ENCODE measurements at regions not wholly inside any gene's neighbourhood (a gene's known extent, or its start where the extent isn't known, plus 50 kb on each side); places are given as distances from the start of the nearest gene placed in this dataset.
"Not testable (repeated sequence)": the region's sequence is repeated elsewhere in the genome, so short reads cannot be mapped to it uniquely, and the experiment has no call there.

DNA sequence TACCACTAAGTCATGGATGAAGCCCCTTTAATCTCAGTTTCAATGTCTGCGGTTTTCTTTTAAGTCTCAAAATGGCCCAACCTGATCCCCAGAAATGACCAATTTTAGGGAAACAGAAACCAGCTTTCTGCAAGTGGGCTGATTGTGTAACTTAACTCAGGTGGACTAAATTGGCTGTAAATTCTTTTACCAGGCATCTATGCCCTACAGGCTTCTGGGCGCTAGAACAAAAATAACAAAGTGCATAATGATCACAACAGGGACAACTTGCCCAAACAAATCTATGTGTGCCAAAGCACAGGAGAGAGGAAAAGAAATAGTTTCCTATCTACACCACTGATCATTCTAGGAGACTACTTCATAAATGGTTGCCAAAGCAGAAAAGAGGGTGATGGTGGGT lies 112.3 kb upstream of the SETBP1 start:
- DNase-seq (ENCODE audit: low read depth in 2 of 3, low spot score in 1 of 3), result no peak

DNA sequence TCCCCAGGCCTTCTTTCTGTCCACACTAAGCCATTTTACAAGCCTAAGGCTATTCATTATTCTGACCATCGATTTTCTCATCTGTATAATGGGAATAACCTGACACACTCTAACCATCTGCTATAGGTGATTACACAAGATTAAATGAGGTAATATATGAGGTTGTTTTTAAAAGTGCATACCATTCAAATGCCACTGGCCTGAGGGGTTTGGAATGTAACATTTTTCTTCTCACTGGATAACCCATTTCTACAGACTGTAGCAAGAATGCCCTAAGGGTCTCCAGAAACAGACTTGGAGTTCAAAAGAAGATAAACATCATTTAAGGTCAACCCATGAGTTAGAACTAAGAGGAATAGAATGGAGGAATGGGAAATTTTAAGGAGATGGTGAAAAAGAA lies 111.7 kb upstream of the SETBP1 start:
- DNase-seq (ENCODE audit: low read depth in 2 of 3, low spot score in 1 of 3), result no peak

DNA sequence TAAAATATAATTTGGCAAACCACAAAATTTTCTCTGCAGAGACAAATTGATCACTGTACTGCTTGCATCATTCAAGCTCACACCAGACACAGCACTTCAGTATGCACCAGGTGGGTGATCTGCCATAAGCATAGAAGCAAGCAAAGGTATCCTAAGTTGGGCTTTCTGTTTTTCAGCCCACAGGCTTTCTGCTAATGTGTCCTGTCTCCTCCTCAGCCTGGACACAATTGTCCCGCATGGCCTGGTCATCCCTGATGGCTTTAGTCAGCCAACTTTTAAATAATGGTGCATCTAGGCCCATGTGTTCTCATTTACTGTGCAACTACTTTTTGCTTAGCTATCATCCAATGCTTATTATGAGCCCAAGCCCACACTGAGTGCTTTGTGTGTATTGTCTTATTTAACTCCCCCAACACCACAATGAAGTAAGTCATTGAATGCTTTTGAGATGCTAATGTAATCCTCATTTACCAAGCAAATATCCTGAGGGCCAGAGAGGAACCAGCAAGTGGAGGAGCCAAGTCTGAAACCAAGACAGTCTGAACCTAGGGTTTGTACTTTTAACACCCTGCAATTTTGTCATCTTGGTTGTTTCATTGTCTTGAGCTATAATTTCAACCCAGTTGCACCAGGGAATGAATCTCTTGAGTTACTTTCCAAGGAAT lies 111.2 kb upstream of the SETBP1 start:
- DNase-seq (ENCODE audit: low read depth in 2 of 3, low spot score in 1 of 3), result no peak

- DNase-seq (ENCODE audit: low read depth in 2 of 3, low spot score in 1 of 3), result no peak
Observed at GRCh38 chr18:44579028-44579702, 101.5 kb upstream of the SETBP1 start.

DNA sequence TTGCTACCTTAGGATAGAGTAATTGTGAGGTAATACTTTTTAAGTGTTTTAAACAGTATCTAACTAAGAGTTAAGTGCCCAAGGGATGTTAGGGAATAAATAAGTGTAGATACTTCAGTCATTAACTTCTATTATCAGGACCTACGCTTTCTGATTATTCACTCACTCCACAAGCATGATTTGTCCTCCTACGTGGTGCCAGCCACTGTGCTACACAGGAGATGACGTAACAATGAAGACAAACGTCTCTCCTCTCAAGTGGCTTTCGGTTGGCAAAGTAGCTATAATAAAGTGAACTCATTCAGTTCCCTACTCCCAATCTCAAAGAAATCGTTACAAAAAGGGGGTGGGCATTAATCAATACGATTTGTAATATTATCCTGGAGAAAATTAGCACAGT lies 100.9 kb upstream of the SETBP1 start:
- no peak for DNase-seq (ENCODE audit: low read depth in 2 of 3, low spot score in 1 of 3)

- DNase-seq (ENCODE audit: low read depth in 2 of 3, low spot score in 1 of 3), result no peak
Observed at GRCh38 chr18:44580159-44580558, 100.5 kb upstream of the SETBP1 start.

- DNase-seq (ENCODE audit: low read depth in 2 of 3, low spot score in 1 of 3), result not testable (repeated sequence)
Observed at GRCh38 chr18:44580782-44581181, 99.9 kb upstream of the SETBP1 start.

DNA sequence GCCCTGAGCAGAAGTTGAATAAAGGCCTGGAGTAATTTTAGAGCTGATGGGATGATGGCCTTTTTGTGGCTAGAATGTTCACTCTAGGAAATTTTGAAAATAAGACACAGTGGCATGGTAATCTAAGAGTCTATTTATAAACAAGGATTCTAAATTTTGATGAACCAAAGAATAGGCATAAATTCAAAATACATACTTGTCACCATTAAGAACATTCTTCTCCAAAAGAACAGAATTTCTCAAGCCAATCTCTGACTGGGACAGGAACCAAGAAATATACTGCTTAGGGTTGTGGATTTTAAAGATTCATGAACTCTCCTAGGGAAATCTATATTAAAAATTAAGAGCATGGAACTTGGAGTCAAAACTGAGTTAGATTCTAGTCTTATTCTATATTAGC lies 98.2 kb upstream of the SETBP1 start:
- DNase-seq (ENCODE audit: low read depth in 2 of 3, low spot score in 1 of 3), result no peak

GRCh38 chr18:44584900-44585299 lies 95.8 kb upstream of the SETBP1 start:
- no peak for DNase-seq (ENCODE audit: low read depth in 2 of 3, low spot score in 1 of 3)

DNA sequence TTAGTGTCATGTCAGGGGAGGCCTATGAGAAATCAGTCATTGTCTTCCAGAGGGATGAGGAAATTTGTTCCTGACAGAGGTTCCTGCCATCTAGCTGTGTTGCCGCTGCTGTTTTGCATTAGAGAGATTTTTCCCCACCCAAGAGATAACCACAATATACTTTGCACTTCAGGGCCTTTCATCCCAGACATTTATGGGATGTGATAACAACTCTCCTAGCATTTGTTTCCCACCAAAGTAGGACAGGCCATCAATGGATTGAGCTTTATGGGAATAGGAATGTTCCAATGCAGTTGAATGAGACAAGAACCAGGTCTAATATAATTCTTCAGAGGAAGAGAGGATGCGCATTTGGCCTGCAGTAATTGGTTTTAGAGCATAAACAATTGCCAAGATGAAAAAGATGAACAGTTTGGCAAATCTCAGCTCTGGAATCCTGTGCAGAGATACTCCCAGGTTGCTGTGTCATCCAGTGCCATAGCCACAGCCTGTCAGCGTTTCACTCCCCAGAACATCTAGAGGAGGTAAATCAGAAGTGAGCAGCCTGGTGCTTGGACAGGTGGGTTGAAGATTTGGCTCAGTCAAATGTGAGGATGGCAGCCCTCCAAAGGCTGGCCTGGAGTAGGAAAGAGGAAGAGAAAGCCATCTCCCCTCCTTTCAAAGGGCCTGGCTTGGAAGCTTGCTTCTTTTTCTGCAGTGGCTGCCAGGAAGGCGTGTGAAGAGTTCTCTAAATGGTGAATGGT lies 93.7 kb upstream of the SETBP1 start:
- DNase-seq (ENCODE audit: low read depth in 2 of 3, low spot score in 1 of 3), result no peak

DNA sequence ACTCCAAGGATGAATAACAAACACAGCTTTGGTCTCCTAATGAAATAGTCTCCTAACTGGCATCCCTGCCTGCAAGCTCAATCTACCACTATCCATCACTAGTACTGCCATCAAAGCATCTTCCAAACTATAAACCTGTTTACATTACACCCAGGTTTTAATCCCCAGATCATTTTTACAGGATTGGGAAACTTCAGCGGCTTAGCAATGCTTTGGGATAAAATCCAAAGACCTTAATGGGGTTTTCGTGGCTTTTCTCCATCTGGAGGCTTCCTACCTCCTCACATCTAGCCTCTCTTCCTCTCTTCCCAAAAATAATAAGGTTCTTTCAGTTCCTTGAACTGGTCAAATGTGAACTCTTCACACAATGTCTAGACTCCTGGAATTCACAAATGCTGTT lies 92.2 kb upstream of the SETBP1 start:
- DNase-seq (ENCODE audit: low read depth in 2 of 3, low spot score in 1 of 3), result no peak

- no peak for DNase-seq (ENCODE audit: low read depth in 2 of 3, low spot score in 1 of 3)
Observed at GRCh38 chr18:44589693-44590355, 90.9 kb upstream of the SETBP1 start.

DNA sequence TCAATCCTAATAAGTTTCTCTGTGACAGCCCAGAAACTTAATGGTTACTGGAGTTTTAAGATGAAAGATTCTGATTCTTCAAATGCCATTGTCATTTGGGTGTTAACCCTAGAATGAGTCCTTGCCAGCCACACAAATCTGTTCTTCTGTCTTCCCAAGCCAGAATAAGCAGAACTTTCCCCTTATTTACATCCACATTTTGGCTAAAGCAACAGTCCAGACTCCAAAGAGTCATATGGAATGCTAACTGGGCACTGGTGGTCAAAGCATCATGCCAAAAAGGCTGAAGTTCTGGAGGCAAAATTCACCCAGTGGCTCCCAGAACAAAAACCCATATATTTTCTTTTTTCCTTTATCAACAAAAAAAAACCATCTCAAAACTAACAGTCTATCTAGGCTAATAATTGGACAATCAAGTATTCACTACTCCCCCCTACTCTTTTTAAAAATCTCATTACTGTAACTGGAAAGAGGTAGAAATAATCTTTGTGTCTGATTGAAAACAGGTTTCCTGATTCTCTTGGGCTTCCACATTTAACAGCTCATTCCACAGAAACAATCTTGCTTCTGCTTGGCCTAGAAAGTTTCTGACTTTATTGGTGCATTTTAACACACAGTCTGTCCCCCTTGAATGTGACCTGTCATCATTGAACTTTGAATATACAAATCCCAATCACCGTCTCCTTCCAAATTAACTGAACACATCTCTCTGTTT lies 89.6 kb upstream of the SETBP1 start:
- no peak for DNase-seq (ENCODE audit: low read depth in 2 of 3, low spot score in 1 of 3)

- DNase-seq (ENCODE audit: low read depth in 2 of 3, low spot score in 1 of 3), result no peak
Observed at GRCh38 chr18:44592639-44593038, 88.0 kb upstream of the SETBP1 start.

- DNase-seq (ENCODE audit: low read depth in 2 of 3, low spot score in 1 of 3), result no peak
Observed at GRCh38 chr18:44594799-44595467, 85.8 kb upstream of the SETBP1 start.

DNA sequence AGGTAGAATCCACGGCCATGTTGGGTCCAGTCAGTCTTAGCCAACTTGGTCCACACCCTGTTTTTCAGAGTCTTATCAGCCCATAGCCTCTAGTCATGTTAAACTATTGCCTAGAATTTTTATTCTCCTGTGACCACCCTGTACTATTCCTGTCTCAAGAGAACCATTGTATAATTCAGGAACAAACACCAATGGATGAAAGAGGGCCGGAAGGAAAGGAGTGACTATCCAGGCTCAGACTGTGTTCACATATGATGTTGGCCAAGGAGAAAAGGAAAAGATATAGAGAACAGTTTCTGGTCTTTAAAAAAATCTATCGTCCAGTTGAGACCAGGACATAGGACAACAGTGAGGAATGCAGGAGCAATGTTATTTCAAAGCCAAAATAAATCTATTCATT lies 82.9 kb upstream of the SETBP1 start:
- DNase-seq (ENCODE audit: low read depth in 2 of 3, low spot score in 1 of 3), result no peak

DNA sequence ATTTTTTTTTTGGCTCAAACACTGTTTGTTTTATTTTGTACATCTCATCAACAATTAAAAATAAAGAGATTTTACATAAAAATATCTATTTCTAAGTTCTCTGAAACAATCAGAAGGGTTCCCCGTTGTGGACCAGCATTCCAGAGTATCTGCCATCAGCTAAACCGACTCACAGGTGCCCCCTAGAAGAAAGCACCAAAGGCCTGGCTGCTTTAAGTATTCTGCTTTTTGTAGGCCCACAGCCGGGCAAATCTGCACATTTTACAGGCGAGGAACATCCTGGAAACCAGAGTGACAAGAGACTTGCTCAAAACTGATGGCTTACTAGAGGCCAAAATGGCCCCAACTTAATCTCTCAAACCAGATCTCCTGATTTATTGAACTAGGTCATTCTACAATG lies 82.2 kb upstream of the SETBP1 start:
- no peak for DNase-seq (ENCODE audit: low read depth in 2 of 3, low spot score in 1 of 3)

DNA sequence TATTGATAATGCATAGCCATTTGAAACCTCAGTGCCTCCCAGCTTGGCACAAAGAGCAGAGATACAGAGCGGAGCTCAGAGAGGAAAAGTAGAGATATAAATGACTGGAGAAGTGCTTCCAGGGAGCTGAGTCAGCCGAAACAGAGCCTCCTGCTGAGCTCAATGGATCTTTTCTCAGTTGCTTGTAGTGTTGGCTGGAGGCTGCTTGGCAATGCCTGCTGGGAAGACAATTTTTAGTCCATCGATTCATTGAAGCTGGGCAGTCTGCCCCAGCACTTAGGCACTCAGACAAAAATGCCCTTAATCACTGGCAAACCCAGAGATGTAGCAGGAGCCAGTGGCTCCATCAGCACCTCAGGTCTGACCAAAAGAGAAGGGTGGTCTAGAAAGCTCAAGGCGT lies 81.3 kb upstream of the SETBP1 start:
- no peak for DNase-seq (ENCODE audit: low read depth in 2 of 3, low spot score in 1 of 3)

- no peak for DNase-seq (ENCODE audit: low read depth in 2 of 3, low spot score in 1 of 3)
Observed at GRCh38 chr18:44601447-44601846, 79.2 kb upstream of the SETBP1 start.

DNA sequence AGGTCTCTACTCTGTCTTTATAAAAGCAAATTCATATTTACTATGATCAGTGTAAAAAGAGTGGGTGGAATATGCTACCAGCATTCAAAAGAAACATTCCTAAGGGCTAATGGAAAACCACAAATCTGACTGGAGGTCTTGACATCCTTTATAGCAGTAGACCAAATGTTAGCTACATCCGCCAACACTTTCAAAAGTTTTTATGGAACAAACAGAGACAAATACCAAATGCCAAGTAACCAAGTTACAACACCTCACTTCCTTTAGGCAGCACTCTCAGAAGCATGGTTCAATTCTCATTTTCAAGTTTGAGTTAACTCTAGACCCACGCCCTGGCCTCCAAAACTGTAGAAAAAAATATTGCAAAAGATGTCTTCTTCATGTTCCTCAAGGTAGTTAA lies 78.3 kb upstream of the SETBP1 start:
- no peak for DNase-seq (ENCODE audit: low read depth in 2 of 3, low spot score in 1 of 3)

DNA sequence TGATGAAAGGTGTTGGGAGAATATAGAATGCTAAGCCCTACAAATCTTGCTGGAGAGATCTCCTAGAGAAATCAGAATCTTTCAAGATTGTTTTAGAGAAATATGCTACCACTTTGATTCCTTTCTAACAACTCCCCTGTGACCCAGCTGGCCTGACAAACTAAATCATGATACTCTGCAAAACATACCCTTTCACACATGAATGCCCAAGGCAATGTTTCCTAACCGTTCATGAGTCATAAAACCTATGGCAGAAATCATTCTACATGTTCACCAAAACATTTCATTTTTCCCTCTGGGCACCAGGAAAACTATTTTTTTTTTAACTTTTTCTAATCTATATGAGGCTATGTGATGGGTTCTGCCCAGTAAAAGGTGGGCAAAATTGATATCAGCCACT lies 77.8 kb upstream of the SETBP1 start:
- no peak for DNase-seq (ENCODE audit: low read depth in 2 of 3, low spot score in 1 of 3)

Measured in stimulated activated CD4-positive, alpha-beta T cell treated with anti-CD3 and anti-CD28 coated beads, Interleukin-12 subunit alpha, Interleukin-12 subunit beta, amount 100 ng/mL, for 48 hours (primary cell).